ENCODE measurements at regions not wholly inside any gene's neighbourhood (a gene's known extent, or its start where the extent isn't known, plus 50 kb on each side); places are given as distances from the start of the nearest gene placed in this dataset.

GRCh38 chr10:113368666-113369364, 184.0 kb upstream of the HABP2 start:
- no peak for DNase-seq

GRCh38 chr10:113369365-113369694, 183.5 kb upstream of the HABP2 start:
- DNase-seq = no peak

GRCh38 chr10:113376428-113376827, 176.4 kb upstream of the HABP2 start:
- no peak for DNase-seq

- DNase-seq = no peak
These were observed 173.8 kb upstream of the HABP2 start for GRCh38 chr10:113379091-113379490.

GRCh38 chr10:113381416-113381815, 171.4 kb upstream of the HABP2 start:
- DNase-seq = no peak

GRCh38 chr10:113381981-113382509, 170.8 kb upstream of the HABP2 start:
- no peak for DNase-seq

- DNase-seq = no peak
These were observed 170.2 kb upstream of the HABP2 start for GRCh38 chr10:113382691-113383090.

- DNase-seq = no peak
These were observed 168.7 kb upstream of the HABP2 start for GRCh38 chr10:113384181-113384580.

- DNase-seq = peak in 1 of 2 experiments; percentile 3
These were observed 167.5 kb upstream of the HABP2 start for GRCh38 chr10:113385021-113385999.

- no peak for DNase-seq
These were observed 166.8 kb upstream of the HABP2 start for GRCh38 chr10:113386005-113386404.

GRCh38 chr10:113389969-113390368, 162.9 kb upstream of the HABP2 start:
- DNase-seq = no peak

GRCh38 chr10:113390896-113391295, 162.0 kb upstream of the HABP2 start:
- no peak for DNase-seq

- DNase-seq = no peak
These were observed 155.8 kb upstream of the HABP2 start for GRCh38 chr10:113397047-113397446.

- no peak for DNase-seq
These were observed 153.8 kb upstream of the HABP2 start for GRCh38 chr10:113399065-113399464.

- DNase-seq = no peak
These were observed 150.3 kb upstream of the HABP2 start for GRCh38 chr10:113402602-113403001.

- DNase-seq = no peak
These were observed 145.6 kb upstream of the HABP2 start for GRCh38 chr10:113407218-113407617.

- DNase-seq = no peak
These were observed 143.7 kb upstream of the HABP2 start for GRCh38 chr10:113409175-113409574.

GRCh38 chr10:113410618-113411017, 142.2 kb upstream of the HABP2 start:
- DNase-seq = no peak

- no peak for DNase-seq
These were observed 141.4 kb upstream of the HABP2 start for GRCh38 chr10:113411456-113411855.

- no peak for DNase-seq
These were observed 140.7 kb upstream of the HABP2 start for GRCh38 chr10:113412161-113412560.

- no peak for DNase-seq
These were observed 138.3 kb upstream of the HABP2 start for GRCh38 chr10:113414543-113414942.

- DNase-seq = no peak
These were observed 137.6 kb upstream of the HABP2 start for GRCh38 chr10:113415246-113415645.

- DNase-seq = no peak
These were observed 132.7 kb upstream of the HABP2 start for GRCh38 chr10:113420057-113420732.
